ENCODE measurements at regions not wholly inside any gene's neighbourhood (a gene's known extent, or its start where the extent isn't known, plus 50 kb on each side); places are given as distances from the start of the nearest gene placed in this dataset.
"Not testable (repeated sequence)": the region's sequence is repeated elsewhere in the genome, so short reads cannot be mapped to it uniquely, and the experiment has no call there.

DNA sequence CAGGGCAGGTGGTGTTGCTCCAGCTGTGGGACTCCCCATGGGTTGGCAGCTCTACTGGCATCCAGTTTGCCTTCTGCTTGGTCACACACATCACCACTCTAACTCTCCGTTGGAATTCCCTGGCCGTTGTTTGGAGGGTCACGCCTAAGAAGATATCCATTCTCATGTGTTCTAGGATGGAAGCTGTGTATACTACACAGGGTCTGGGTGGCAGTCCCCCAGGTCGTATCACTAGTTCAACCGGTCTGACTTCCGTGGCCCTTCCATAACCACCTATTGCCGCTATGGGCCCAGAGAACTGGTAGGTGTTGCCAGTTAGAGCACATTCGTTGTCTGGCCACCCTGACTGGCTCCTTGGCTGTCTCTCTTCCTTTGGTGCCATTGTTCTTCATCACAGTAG, 456.3 kb downstream of the TMEM121 start:
- Histone ChIP-seq H3K27me3 (peaks cover 0 to 4% (median 0%) of the 10 kb centered on the region in 9 donors), H3K36me3 (no peaks in the 10 kb centered on the region), H3K9me3 (no peaks in the 10 kb centered on the region), H3K27ac (no peak overlapping the region), H3K4me1 (no peaks in the 10 kb centered on the region), H3K4me3 (no peak overlapping the region)
- no peak for TF ChIP-seq POLR2A (IDR thresholded peaks at IDR 0.05)
- TF ChIP-seq, protein P1, sequence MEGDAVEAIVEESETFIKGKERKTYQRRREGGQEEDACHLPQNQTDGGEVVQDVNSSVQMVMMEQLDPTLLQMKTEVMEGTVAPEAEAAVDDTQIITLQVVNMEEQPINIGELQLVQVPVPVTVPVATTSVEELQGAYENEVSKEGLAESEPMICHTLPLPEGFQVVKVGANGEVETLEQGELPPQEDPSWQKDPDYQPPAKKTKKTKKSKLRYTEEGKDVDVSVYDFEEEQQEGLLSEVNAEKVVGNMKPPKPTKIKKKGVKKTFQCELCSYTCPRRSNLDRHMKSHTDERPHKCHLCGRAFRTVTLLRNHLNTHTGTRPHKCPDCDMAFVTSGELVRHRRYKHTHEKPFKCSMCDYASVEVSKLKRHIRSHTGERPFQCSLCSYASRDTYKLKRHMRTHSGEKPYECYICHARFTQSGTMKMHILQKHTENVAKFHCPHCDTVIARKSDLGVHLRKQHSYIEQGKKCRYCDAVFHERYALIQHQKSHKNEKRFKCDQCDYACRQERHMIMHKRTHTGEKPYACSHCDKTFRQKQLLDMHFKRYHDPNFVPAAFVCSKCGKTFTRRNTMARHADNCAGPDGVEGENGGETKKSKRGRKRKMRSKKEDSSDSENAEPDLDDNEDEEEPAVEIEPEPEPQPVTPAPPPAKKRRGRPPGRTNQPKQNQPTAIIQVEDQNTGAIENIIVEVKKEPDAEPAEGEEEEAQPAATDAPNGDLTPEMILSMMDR (IDR thresholded peaks at IDR 0.05), result no peak
- ATAC-seq, result no peak
- intact Hi-C loops (cut with DNase I), result no loop called here
- DNase-seq, result no peak
- WGBS, 4 donors, result 73 to 83% (median 76%) methylated on average over 5 to 8 of the region's 8 CpGs

DNA sequence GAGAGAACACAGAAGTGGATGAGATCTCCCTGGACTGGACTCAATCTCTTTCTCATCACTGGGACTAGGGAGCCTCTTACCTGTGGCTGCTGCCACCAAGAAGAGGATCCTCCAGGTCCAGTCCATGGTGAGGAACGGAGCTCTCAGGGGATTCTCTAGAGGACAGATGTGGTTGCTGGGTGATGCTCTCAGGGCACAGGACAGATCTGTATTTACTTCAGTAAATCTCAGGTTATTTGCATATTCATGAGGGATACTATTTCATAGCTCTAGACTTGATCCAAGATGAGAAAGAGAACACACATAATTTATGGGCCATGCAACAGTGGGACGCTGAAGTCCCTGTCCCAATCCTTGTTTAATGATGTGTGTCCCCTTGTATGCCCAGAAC, 460.5 kb downstream of the TMEM121 start:
- H3K4me3 ChIP-seq, result no peak overlapping the region
- H3K27me3 ChIP-seq, result peaks cover 0 to 5% (median 0%) of the 10 kb centered on the region in 9 donors
- ATAC-seq (no peak), DNase-seq (no peak)
- intact Hi-C loops (cut with DNase I), result no loop called here
- H3K4me1 ChIP-seq, result no peaks in the 10 kb centered on the region
- TF ChIP-seq POLR2A (IDR thresholded peaks at IDR 0.05), result no peak
- TF ChIP-seq, protein P1 (IDR thresholded peaks at IDR 0.05), result no peak
- no peak overlapping the region for H3K27ac ChIP-seq
- 55 to 71% (median 59%) methylated on average over 2 of the region's 2 CpGs for WGBS, 4 donors
- H3K36me3 ChIP-seq, result no peaks in the 10 kb centered on the region
- H3K9me3 ChIP-seq, result no peaks in the 10 kb centered on the region

DNA sequence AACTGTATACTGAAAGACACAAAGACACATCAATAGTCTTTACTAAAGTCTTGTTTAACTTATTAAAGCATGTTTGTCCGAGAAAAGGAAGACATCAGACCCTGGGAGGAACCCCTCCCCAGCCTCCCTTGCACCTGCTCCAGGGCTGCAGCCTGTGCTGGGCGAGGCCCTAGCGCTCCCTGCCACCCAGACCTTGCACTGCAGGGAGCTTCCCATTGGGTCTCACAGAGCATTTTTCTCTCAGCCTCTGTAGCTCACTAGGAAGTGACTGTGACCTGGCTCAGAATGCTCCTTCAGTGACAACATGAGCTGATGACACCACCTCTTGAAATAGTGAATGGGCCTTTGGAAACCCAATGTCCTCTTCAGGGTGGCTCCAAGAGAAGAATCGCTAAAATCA, 461.2 kb downstream of the TMEM121 start:
- TF ChIP-seq, protein P1 (IDR thresholded peaks at IDR 0.05), result no peak
- no peak for TF ChIP-seq POLR2A (IDR thresholded peaks at IDR 0.05)

DNA sequence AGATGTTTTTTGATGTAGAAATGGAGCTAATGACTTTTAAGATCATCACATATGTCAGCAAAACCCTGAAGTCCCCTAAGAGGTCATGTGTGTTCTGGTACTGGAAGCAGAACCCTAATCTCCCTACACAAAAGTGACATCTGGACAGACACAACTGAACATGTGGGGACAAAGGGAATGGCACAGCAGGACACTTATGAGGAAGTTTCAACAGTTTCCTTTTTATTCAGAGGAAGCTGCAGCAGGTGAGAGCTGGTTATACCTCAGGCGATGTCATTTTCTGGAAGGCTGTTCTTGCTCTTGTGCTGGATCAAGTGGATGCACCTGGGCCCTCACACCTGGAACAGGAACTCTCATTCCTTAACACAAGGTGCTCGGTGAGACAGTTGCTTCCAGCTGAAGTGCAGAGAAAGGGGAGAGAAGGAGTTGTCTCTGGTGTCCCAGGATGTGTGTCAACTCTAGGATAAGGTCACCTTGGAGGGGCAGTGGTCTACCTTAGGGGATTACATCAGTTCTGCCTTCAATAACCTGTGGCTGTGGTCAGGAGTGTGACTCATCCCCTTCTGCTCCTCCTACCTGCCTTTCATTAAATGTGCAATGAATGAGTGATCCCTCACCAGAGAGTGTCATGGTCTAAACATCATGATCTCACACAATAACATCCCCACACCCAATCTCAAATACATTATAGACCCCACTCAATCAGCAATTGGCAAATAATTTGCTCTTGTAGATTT, 463.4 kb downstream of the TMEM121 start:
- intact Hi-C loops (cut with DNase I), result no loop called here
- WGBS, 4 donors, result 48 to 57% (median 56%) methylated on average over 2 of the region's 2 CpGs
- no peak for ATAC-seq
- Histone ChIP-seq H3K4me1 (no peaks in the 10 kb centered on the region), H3K36me3 (no peaks in the 10 kb centered on the region), H3K27ac (no peak overlapping the region), H3K9me3 (no peaks in the 10 kb centered on the region), H3K4me3 (no peak overlapping the region), H3K27me3 (peaks cover 0 to 15% (median 0%) of the 10 kb centered on the region in 9 donors)
- TF ChIP-seq POLR2A (IDR thresholded peaks at IDR 0.05), result no peak
- DNase-seq, result no peak

More for the DNA sequence above, 461.2 kb downstream of the TMEM121 start:
- Histone ChIP-seq H3K9me3 (no peaks in the 10 kb centered on the region), H3K4me3 (no peak overlapping the region), H3K4me1 (no peaks in the 10 kb centered on the region), H3K27me3 (peaks cover 0 to 5% (median 0%) of the 10 kb centered on the region in 9 donors), H3K36me3 (no peaks in the 10 kb centered on the region), H3K27ac (no peak overlapping the region)
- WGBS, 4 donors, result 50 to 63% (median 53%) methylated on average over 4 of the region's 4 CpGs
- DNase-seq (no peak), ATAC-seq (no peak)
- intact Hi-C loops (cut with DNase I), result no loop called here

DNA sequence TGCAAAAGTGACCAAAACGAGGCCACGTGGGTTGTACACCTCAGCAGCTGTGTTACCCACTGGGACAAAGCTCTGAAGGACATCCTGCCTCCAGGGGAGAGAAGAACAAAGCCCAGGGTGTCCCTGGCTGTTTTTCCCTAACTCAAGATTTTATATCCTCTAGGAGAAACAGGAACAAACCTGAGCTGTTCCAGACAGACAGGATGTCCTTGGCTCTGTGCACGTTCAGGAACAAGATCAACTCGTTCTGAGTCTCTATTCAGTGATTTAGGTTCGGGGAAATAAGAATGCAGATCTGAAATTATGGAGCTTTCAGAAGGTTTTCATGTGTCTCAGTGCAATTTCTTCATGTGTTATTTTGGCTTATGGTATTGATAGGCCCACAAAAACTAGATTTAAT, 465.3 kb downstream of the TMEM121 start:
- ATAC-seq; H3K36me3 ChIP-seq; DNase-seq; H3K27ac ChIP-seq; H3K4me1 ChIP-seq; intact Hi-C loops (cut with DNase I); H3K4me3 ChIP-seq; H3K9me3 ChIP-seq: not testable (repeated sequence)
- WGBS, 4 donors, result 12 to 19% (median 16%) methylated on average over 5 of the region's 5 CpGs
- peaks cover 0 to 15% (median 0%) of the 10 kb centered on the region in 9 donors for H3K27me3 ChIP-seq

Data from heart left ventricle (tissue), 16 donors.